ENCODE measurements at regions not wholly inside any gene's neighbourhood (a gene's known extent, or its start where the extent isn't known, plus 50 kb on each side); places are given as distances from the start of the nearest gene placed in this dataset.

GRCh38 chr12:33000016-33000415 lies 103.4 kb upstream of the PKP2 start:
- Histone ChIP-seq H2AFZ (ENCODE audit: low read depth) (no peak overlapping the region), H3K4me3 (IDR thresholded peaks at IDR 0.05; ENCODE audit: insufficient read depth, low read depth, low read length) (no peak overlapping the region), H3K79me2 (ENCODE audit: insufficient read depth, low read depth) (no peaks in the 10 kb centered on the region), H3K27ac (no peak overlapping the region), H3K27me3 (ENCODE audit: insufficient read depth, low read depth) (no peaks in the 10 kb centered on the region), H3K9ac (no peak overlapping the region), H3K4me1 (ENCODE audit: low read depth, poor library complexity, severe bottlenecking) (no peaks in the 10 kb centered on the region), H4K20me1 (ENCODE audit: insufficient read depth) (no peaks in the 10 kb centered on the region), H3K4me2 (no peak overlapping the region), H3K36me3 (ENCODE audit: insufficient read depth) (no peaks in the 10 kb centered on the region)
- TF ChIP-seq, protein P1, sequence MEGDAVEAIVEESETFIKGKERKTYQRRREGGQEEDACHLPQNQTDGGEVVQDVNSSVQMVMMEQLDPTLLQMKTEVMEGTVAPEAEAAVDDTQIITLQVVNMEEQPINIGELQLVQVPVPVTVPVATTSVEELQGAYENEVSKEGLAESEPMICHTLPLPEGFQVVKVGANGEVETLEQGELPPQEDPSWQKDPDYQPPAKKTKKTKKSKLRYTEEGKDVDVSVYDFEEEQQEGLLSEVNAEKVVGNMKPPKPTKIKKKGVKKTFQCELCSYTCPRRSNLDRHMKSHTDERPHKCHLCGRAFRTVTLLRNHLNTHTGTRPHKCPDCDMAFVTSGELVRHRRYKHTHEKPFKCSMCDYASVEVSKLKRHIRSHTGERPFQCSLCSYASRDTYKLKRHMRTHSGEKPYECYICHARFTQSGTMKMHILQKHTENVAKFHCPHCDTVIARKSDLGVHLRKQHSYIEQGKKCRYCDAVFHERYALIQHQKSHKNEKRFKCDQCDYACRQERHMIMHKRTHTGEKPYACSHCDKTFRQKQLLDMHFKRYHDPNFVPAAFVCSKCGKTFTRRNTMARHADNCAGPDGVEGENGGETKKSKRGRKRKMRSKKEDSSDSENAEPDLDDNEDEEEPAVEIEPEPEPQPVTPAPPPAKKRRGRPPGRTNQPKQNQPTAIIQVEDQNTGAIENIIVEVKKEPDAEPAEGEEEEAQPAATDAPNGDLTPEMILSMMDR (conservative IDR thresholded peaks at IDR 0.05; ENCODE audit: low read depth, low read length), result no peak

DNA sequence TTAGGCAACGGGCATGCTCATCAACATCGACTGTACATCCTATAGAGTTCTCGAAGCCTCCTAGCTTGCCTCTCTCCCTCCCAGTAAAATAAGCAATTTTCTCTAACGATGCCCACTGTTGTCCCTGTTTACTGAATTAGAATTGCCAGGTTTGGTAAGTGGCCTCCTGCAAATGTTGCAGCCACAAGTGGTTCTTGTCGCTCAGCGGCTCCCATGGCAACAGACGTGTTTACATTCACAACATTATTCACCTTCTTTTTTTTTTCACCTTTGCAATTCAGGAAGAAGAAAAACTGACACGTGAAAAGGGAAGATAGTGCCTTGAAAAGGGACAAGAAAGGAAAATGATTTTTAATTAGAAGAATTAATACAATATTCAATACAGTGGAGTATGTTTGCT lies 100.9 kb upstream of the PKP2 start:
- TF ChIP-seq, protein P1 (conservative IDR thresholded peaks at IDR 0.05; ENCODE audit: low read depth, low read length), result no peak
- Histone ChIP-seq H3K27me3 (ENCODE audit: insufficient read depth, low read depth) (no peaks in the 10 kb centered on the region), H3K36me3 (ENCODE audit: insufficient read depth) (no peaks in the 10 kb centered on the region), H3K4me3 (IDR thresholded peaks at IDR 0.05; ENCODE audit: insufficient read depth, low read depth, low read length) (no peak overlapping the region), H3K79me2 (ENCODE audit: insufficient read depth, low read depth) (no peaks in the 10 kb centered on the region), H3K27ac (no peak overlapping the region), H3K9ac (no peak overlapping the region), H3K4me1 (ENCODE audit: low read depth, poor library complexity, severe bottlenecking) (no peaks in the 10 kb centered on the region), H4K20me1 (ENCODE audit: insufficient read depth) (no peaks in the 10 kb centered on the region), H2AFZ (ENCODE audit: low read depth) (no peak overlapping the region), H3K4me2 (no peak overlapping the region)

- no peaks in the 10 kb centered on the region for H3K36me3 ChIP-seq (ENCODE audit: insufficient read depth)
- H3K4me1 ChIP-seq (ENCODE audit: low read depth, poor library complexity, severe bottlenecking), result no peaks in the 10 kb centered on the region
- H3K27me3 ChIP-seq (ENCODE audit: insufficient read depth, low read depth), result no peaks in the 10 kb centered on the region
- no peaks in the 10 kb centered on the region for H4K20me1 ChIP-seq (ENCODE audit: insufficient read depth)
- no peak overlapping the region for H3K4me3 ChIP-seq (IDR thresholded peaks at IDR 0.05; ENCODE audit: insufficient read depth, low read depth, low read length)
- H3K79me2 ChIP-seq (ENCODE audit: insufficient read depth, low read depth), result no peaks in the 10 kb centered on the region
- no peak overlapping the region for H3K27ac ChIP-seq
- no peak overlapping the region for H3K4me2 ChIP-seq
- TF ChIP-seq, protein P1 (conservative IDR thresholded peaks at IDR 0.05; ENCODE audit: low read depth, low read length), result no peak
- H3K9ac ChIP-seq, result no peak overlapping the region
- H2AFZ ChIP-seq (ENCODE audit: low read depth), result no peak overlapping the region
These were observed 99.0 kb upstream of the PKP2 start for GRCh38 chr12:32995623-32996022.

- TF ChIP-seq, protein P1 (conservative IDR thresholded peaks at IDR 0.05; ENCODE audit: low read depth, low read length), result no peak
- Histone ChIP-seq H3K9ac (no peak overlapping the region), H3K4me1 (ENCODE audit: low read depth, poor library complexity, severe bottlenecking) (no peaks in the 10 kb centered on the region), H3K27ac (no peak overlapping the region), H3K36me3 (ENCODE audit: insufficient read depth) (no peaks in the 10 kb centered on the region), H2AFZ (ENCODE audit: low read depth) (no peak overlapping the region), H4K20me1 (ENCODE audit: insufficient read depth) (no peaks in the 10 kb centered on the region), H3K27me3 (ENCODE audit: insufficient read depth, low read depth) (no peaks in the 10 kb centered on the region), H3K4me2 (no peak overlapping the region), H3K79me2 (ENCODE audit: insufficient read depth, low read depth) (no peaks in the 10 kb centered on the region), H3K4me3 (IDR thresholded peaks at IDR 0.05; ENCODE audit: insufficient read depth, low read depth, low read length) (no peak overlapping the region)
These were observed 96.8 kb upstream of the PKP2 start for GRCh38 chr12:32993404-32993803.
